ENCODE measurements at regions not wholly inside any gene's neighbourhood (a gene's known extent, or its start where the extent isn't known, plus 50 kb on each side); places are given as distances from the start of the nearest gene placed in this dataset.

DNA sequence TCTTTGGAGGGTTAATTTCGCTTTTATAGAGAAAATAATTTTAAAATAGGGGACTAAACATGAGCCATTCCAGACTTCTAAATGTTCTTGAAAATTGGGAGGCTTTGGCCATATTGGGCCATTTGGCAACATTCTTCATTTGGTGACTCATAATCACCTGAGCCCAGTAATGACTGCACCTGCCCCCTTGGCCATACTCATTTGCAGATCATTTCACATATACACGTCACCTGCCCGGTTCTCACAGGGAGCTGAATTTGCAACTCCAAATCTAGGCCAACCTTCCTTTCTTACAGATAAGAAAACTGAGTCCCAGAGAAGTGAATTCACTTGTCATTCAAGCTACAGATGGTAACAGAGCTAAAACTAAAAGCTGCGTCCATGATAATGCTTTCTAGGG, 289.7 kb downstream of the EPHA4 start:
- no peak for DNase-seq

DNA sequence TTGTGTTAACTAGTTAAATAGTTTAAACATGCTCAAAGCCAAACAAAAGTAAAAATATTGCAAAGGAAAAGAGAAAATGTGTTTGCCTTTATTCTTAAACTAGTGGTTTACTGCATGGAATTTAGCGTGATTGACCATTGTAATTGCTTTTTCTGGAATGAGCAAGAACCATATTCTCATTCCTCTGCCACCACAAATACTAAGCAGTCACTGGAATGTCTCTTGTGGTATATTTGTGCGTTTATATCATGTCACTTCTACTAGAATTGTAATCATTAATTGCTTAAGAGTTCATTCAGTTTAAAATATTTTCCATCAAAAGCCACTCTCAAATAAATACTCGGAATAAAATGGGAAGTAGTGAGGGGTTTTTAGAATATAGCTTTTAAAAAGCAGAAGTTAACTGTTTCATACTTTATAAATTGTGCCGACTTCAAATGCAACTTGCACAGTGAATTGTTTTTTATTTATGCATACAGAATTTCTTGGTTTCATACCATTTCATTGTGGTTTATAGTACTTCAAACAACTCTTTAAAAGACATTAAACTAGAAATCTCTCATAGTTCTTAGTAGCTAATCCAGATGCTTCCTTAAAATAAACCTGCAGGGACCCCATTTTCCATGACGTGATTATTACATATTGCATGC, 288.1 kb downstream of the EPHA4 start:
- DNase-seq: no peak

DNA sequence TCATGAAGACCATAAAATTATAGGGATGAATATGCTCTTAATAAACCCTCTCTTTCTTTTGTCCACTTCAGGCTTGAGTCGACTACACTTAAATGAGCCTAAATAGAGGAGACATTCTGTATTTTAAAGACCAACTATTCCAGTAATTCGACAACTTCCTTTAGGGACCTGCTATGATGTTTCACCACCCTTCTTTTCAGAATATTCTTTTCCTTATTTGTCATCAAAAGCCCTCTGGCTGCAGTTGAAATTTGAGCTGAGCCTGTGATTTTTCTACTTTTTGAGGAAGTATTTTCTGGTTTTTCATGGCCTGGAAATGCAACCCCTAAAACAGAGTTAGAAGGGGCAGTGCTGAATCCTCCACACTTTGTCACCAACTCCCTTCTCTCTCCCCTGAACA, 287.0 kb downstream of the EPHA4 start:
- DNase-seq: no peak

DNA sequence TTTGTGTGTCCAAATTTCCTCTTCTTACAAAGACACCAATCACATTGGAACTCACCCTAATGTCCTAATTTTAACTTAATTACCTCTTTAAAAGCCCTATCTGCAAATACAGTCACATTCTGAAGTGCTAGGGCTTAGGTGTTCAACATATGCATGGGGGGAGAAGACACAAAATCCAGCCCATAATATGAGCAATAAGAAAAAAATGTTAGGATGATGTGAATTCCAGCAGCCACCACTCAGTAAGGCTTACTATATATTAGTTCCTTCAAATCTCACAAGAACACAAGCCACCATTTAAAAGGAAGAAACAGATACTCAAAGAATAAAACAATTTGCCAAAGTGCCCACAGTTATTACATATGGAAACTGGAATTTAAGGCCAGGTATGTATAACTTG, 285.7 kb downstream of the EPHA4 start:
- DNase-seq: no peak

DNA sequence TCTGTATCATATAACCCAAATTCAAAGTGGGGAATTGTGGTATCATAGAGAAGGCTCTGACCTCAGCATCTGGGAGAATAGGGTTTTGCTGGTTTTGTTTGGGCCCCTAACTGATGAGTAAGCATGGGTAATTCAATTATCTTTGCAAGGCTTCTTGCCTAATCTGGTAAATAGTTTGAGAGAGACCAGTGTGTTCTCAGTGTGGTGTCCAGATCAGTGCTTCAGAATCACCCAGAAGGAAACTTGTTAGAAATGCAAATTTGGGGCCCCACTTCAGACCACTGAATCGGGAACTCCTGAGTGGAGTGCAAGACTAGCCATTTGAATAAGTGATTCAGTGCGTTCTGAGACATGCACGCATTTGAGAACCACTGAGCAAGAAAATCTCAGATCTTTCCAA, 282.7 kb downstream of the EPHA4 start:
- DNase-seq: no peak

DNA sequence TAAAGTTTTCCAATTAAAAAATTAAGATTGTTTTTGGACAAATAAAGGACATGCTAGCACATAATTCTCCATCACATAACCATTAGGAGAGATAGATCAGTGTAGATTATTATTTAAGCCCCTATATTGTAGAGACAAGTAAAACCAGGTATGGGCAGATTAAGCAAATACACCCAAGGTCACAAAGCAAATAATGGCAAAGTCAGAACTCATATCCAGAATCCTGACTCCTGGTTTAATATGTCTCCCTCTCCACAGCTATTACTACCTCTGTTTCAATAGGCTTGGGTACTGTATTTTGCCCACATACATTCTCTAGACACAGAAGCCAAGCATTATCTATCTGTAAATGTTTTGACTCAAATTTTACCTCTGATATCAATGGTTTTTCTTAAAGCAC, 282.3 kb downstream of the EPHA4 start:
- no peak for DNase-seq

DNA sequence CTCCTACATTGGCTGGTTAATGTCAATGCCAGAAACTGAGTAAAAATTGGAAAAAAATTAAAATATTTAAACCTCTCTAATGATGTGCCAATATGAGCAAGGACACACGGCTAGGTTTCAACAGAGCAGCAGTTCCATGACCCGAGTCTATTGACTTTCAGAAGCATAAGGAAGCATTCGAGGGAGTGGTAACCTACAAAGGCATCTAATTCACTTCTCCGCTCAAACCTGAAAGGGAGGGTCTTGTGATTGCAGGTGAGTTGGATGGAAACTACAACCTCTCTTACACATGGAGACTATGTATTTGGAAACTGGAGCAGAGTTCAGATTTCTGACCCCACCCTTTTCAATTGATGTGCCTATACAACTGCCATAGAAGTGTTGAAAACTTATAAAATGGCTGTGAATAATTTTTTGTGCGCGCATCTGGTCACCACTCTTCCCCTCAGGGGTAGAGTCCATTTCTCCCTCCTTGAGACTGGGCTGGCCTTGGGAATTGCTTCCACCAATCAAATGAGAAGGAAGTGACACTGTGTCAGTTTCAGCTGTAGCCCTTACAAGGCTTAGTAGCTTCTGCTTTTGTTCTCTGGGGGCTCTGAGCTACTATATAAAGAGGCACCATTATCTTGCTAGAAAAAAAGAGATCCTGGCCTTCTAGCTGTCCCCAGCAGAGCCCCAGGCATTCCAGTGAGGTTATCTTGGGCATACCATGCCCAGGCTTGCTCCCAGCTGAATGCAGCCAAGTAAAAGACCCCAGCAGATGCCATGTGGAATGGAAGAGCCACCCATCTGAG, 278.0 kb downstream of the EPHA4 start:
- DNase-seq: no peak

DNA sequence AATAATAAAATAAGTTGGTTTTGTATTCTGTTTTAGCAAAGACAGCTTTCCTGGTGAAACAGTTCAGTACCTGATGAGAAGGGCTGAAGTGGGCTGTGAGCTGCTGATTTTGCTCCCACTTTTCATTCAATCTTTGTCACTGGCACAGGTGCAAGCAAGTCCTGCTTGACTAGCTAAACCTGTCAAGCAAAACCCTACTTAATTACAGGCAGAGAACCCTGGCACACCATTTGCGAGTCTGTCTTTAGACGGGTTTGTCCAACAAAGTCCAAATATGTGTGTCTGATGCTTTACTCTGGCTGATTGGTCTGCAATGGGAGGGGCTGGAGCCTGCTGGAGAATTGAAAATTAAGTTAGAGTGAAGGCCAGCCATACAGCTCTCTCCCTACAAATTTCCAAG, 267.2 kb downstream of the EPHA4 start:
- no peak for DNase-seq

DNA sequence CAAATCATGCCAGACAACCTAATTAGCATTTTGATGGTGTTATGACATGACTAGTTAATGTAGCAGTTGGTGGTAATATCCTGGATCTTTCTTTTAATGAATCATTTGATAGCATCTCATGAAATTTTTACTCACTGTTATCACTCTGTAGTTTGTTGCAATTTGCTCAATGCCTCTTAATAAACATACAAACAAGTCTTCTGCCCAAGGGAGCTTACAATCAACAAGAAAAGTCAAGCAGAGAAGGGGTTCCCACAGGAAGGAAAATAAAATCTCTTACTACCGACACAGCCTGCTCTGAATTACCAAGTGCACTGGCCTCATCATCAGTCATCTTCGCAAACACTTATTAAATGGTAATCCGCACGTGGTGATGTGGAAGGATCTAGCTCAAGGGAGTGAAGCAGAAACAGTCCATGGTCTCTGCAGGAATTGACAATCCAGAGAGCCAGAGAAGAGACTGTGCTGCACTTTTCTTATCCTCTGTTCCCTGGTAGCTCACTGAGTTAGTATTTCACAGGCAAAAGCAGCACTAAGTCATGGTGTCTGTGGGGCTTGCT, 263.5 kb downstream of the EPHA4 start:
- no peak for DNase-seq

DNA sequence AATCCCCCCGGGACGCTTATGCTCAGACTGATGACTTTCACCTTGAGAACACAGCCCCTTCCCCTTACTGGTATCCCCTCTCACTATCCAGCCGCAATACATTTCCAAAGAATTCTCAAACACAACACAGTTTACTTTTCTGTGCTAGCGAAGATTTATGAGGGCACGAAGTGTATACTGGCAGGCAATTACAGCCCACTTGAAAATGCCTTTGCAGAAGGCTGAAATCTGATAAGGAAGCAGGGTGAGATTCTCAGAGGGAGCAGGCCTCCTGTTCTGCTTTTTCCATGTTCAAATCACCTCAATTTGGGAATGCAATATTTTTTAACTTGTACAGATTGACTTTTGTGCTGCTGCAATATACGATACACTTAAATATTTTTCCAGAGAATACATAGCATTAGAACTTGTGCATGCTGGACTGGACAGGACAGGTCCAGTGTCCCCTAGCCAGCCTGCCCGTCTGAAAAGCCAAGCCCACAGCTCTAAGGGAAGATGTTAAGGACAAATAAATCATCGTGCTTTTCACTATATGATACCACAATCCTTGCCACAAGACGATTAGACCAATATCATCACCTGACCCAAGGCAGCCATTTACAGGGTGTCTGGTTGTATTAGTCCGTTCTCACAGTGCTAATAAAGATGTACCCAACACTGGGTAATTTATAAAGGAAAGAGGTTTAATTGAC, 262.1 kb downstream of the EPHA4 start:
- no peak for DNase-seq

DNA sequence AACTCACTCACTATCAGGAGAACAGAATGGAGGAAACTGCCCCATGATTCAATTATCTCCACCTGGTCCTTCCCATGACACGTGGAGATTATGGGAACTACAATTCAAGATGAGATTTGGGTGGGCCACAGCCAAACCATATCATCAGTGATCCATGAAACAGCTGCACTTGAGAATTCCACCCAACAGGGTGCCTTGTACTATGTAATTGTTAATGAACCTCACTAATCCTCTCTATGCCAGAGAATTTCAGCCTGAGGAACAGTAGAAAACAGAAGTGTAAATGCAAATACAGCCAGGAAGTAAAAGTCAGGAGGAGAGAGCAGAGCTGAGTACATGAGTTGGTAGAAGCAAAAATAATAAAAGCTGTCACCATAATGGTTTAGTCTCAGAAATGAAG, 261.4 kb downstream of the EPHA4 start:
- no peak for DNase-seq

DNA sequence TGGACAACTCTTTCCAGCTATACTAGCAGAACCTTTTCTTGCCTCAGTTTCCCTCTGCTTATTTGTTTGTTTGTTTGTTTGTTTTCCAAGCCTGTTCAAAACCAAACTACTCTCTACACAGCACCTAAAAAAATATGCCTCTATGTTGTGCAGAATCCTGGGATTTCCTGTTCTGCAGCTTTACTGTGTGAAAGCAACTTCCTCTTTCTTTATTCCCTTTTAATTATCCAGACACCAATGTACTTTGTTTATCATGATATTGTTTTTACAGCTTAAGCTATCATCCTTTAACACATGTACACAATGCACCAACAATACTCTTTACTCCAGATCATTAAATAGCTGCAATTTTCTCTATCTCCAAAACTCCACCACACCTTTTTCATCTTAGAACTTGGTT, 259.5 kb downstream of the EPHA4 start:
- no peak for DNase-seq

DNA sequence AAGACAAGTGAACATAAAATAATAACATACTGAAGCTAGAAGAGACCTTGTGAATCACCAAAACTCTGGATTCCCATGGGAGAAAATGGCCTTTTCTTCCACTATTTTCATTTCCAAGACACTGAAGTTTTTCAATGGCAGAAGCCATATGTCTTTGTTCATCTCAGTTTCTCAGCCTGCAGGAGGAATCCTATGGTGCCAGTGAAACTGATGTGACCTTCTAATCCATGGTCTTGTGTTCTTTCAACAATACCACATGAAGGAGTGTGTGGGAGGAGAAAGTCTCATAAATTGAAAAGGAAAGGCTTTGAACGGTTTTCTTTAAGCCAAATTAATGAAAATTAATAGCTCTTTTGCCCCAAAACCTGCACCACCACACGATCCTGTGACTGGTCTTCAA, 257.3 kb downstream of the EPHA4 start:
- DNase-seq: no peak

DNA sequence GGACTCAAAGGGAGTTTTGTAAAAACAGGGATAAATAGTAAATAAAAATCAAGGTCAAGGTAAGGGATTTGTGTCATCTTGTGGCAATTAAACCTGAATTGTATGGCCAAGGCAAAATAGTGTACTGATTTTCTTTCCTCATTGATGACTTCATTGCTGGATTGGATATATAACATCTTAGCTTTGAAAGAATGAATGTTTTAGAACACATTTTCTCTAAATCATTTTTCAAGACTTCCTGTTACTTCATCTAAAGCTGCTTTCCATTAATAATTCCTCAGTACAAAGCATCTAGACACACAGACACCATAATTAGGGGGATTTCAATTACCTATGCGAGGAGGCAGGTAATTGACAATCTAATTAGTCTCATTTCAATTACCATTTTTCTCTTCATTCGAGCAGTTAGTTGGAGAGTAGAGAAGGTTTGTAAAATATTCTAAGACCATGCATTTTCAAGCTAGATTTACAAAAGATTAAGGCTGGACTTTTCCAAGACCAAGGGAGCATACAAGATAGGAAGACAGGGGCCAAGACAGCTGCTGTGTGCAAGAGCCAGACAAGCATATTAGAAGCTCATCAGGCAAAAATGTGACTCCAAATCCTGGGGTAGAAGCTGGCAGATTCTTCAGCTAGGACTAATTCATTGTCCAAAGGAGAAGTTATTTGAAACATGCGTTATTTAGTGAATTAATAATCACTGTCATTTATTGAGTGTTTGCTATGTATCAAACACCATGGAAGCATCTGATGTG, 253.6 kb downstream of the EPHA4 start:
- DNase-seq: no peak

DNA sequence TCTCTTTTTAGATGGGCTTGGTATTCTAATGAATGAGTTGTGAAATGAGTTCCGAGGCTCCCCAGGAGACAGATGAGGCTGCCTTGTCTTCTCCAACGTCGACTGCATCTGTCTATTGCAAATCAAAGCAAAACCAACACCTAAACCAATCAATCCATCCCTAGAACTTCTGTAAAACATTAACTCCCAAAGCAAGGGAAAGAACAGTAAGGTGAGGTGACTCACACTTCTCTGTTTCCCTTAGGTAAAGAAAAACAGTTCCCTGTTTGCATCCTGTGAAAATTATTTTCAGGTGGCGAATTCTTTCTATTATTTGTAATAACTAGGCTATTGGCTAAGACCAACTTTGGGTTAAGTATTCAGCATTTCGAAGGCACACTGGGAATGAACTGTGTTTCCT, 249.4 kb downstream of the EPHA4 start:
- no peak for DNase-seq

DNA sequence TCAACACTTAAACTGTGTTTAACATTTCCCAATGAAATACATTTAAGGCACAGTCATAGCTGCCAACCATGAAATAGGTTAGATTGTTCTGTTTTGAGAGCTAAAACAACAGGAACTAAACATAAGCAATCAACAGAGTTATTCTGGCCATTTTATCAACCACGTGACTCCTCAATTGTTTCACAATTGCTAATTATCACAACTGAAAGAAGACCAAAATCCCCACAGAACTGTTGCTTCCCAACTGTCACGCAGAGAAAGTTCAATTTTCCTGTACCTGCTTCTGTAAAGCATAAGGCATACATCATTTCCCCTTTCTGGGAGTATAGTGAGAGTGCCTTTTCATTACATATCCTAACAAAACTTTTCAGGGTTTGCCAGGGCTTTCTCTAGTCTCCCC, 248.6 kb downstream of the EPHA4 start:
- DNase-seq: no peak

DNA sequence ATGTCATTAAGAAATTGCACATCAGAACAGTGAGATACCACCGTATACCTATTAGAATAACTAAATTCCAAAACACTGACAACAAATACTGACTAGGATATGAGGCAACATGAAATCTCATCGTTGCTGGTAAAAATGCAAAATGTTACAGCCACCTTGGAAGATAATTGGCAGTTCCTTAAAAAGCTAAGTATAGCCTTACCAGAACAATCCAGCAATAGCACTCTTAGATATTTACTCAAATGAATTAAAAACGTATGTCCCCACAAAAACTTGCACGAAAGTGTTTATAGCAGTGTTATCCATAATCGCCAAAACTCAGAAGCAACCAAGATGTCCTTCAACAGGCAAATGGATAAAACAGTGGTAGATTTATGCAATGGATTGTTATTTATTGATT, 241.7 kb downstream of the EPHA4 start:
- no peak for DNase-seq

DNA sequence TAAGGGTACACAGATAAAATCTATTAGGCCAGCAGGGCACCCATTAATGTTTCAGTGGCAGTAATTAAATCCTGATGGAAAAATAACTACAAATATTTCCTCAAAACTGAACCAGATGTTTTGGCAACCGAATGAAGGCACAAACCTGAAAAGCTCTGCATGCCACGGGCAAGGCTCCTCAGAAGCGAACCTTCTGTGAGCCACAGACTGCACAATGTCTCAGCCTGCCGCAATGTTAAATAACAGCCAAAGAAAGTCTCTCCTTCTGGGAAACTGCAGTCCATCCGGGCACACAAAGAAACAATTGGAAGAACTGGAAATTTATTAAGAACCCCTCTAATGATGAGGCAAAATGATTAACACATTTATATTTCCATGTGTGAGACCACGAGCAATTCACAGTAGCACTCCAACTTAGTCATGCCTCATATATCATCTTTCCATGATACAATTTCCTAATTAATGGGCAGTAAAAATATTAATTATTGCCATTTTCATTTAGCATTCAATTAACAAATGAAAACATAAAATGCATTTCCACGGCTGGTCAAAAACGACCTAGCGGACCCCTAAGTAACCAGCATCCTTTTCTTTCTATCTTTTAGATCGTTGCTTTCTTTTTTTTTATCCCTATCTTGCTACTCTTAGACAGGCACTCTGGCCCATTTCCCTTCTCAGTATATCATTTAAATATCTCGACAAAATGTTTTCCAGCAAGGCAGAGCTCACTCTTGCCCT, 237.5 kb downstream of the EPHA4 start:
- DNase-seq: no peak

DNA sequence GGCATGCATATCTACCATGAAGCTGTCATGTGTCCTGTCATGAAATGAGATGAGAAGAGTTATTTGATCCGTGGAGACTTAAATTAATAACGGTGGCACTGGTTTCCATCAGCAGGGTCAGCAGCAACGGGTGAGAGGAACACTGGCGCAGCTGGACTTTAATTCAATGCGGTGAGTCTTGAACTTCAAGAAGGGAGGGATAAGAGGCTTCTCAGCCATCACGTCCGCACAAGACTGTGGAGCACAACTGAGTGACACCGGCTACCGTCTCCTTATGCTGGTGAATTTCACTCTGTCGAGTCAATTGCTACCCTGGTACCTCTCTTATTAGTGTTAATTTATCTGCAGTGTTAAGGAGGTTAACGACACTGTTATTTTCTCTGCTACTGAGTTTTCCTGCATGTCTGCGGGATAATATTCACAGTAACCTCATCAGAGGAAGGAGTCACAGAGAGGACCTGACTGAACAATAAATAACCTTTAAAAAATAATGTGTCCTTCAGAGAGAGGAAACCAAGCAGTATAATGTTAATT, 236.8 kb downstream of the EPHA4 start:
- no peak for DNase-seq

DNA sequence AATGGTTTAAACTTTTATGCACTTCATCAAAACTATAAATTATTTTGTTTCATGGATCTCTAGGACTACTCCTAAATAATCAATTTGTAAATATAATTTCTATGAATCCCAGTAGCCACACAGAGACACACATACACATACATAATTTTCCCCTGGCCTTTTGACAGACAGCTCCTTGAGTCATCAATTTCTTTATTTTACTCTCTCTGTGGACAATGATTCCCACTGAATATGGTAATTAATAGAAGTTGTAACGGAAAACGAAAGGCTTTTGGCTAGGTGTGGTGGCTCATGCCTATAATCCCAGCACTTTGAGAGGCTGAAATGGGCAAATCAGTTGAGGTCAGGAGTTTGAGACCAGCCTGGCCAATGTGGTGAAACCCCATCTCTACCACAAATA, 235.1 kb downstream of the EPHA4 start:
- no peak for DNase-seq

DNA sequence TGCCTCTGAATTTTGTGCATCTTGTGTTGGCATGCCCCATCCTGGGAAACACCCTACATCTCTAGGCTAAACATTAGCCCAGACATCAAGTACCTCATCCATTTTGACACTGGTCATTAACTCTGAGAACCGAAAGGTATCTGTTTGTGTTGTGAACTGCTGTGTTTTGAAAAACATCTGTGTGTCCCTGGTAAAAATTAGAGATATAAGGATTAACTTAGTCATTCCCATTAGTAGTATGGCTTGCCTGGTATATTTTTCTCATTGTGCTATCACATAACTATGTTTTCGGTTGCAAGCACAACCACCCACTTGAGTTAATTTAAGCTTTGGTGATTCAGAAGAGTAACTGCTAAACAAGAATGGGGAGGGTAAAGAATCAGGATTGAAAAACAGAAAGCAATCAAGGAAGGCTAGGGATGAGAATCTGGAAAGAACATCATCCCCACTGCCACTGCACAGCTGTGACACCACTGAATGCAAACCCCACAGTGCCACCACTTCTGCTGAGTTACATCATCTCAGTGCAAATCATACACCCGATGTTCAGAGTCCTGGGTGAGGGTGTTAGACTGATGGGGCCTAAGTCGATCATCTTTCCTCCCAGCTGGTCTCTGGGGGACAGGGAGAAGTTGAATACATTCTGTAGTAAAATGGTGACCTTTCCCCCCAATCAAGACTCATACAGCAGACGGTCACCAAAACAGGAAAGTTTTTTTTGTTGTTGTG, 234.0 kb downstream of the EPHA4 start:
- no peak for DNase-seq

DNA sequence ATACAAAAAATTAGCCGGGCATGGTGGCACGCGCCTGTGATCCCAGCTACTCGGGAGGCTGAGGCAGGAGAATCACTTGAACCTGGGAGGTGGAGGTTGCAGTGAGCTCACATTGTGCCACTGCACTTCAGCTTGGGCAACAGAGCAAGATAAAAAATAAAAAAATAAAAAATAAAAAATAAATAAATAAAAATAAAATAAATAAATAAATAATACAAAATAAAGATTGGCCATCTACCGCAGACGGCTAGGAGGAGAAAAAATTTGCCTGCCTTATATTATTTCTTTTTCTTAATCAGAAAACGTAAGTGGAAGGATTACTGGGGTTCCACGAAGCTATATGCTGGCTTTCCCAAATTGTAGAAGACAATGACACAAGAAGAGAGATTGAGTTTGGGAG, 229.7 kb downstream of the EPHA4 start:
- no peak for DNase-seq
